ENCODE measurements at regions not wholly inside any gene's neighbourhood (a gene's known extent, or its start where the extent isn't known, plus 50 kb on each side); places are given as distances from the start of the nearest gene placed in this dataset.

- ATAC-seq, result no peak
- peaks cover 0 to 8% (median 0%) of the 10 kb centered on the region in 4 donors for H3K4me1 Mint-ChIP-seq
- POLR2A ChIA-PET, result no interaction called here
- no peaks in the 10 kb centered on the region for H3K36me3 Mint-ChIP-seq
- H3K27me3 Mint-ChIP-seq, result peaks cover 5 to 25% (median 12%) of the 10 kb centered on the region in 5 donors
- DNase-seq, result no peak
- no peak overlapping the region for H3K27ac Mint-ChIP-seq
- no peak overlapping the region for H3K4me3 Mint-ChIP-seq
- no peaks in the 10 kb centered on the region for H3K9me3 Mint-ChIP-seq
These were observed 282.5 kb downstream of the ZSWIM6 start for GRCh38 chr5:61614606-61615005.

GRCh38 chr5:61617039-61617438 is 285.0 kb downstream of the ZSWIM6 start:
- ATAC-seq (no peak), DNase-seq (no peak)
- POLR2A ChIA-PET, result no interaction called here
- Mint-ChIP-seq H3K36me3 (no peaks in the 10 kb centered on the region), H3K27me3 (peaks cover 3 to 23% (median 13%) of the 10 kb centered on the region in 5 donors), H3K4me1 (peaks cover 0 to 13% (median 0%) of the 10 kb centered on the region in 4 donors), H3K27ac (no peak overlapping the region), H3K9me3 (no peaks in the 10 kb centered on the region), H3K4me3 (no peak overlapping the region)

GRCh38 chr5:61617995-61618525 is 286.0 kb downstream of the ZSWIM6 start:
- no peak overlapping the region for H3K27ac Mint-ChIP-seq
- H3K27me3 Mint-ChIP-seq, result peaks cover 6 to 29% (median 10%) of the 10 kb centered on the region in 5 donors
- ATAC-seq, result no peak

GRCh38 chr5:61618577-61618976 is 286.5 kb downstream of the ZSWIM6 start:
- DNase-seq (no peak), ATAC-seq (no peak)
- H3K4me1 Mint-ChIP-seq, result peaks cover 0 to 13% (median 0%) of the 10 kb centered on the region in 4 donors
- H3K36me3 Mint-ChIP-seq, result no peaks in the 10 kb centered on the region
- no peaks in the 10 kb centered on the region for H3K9me3 Mint-ChIP-seq
- POLR2A ChIA-PET, result no interaction called here
- H3K27me3 Mint-ChIP-seq, result peaks cover 7 to 24% (median 10%) of the 10 kb centered on the region in 5 donors
- no peak overlapping the region for H3K4me3 Mint-ChIP-seq
- H3K27ac Mint-ChIP-seq, result no peak overlapping the region

More at GRCh38 chr5:61617995-61618525, 286.0 kb downstream of the ZSWIM6 start:
- no peak for DNase-seq
- POLR2A ChIA-PET, result no interaction called here
- Mint-ChIP-seq H3K36me3 (no peaks in the 10 kb centered on the region), H3K9me3 (no peaks in the 10 kb centered on the region), H3K4me3 (no peak overlapping the region), H3K4me1 (peaks cover 0 to 13% (median 0%) of the 10 kb centered on the region in 4 donors)

GRCh38 chr5:61619289-61619688 is 287.2 kb downstream of the ZSWIM6 start:
- no peak overlapping the region for H3K27ac Mint-ChIP-seq
- DNase-seq, result no peak
- H3K36me3 Mint-ChIP-seq, result no peaks in the 10 kb centered on the region
- POLR2A ChIA-PET, result no interaction called here
- no peaks in the 10 kb centered on the region for H3K9me3 Mint-ChIP-seq
- H3K4me1 Mint-ChIP-seq, result peaks cover 0 to 15% (median 0%) of the 10 kb centered on the region in 4 donors
- no peak for ATAC-seq
- peaks cover 6 to 20% (median 11%) of the 10 kb centered on the region in 5 donors for H3K27me3 Mint-ChIP-seq
- no peak overlapping the region for H3K4me3 Mint-ChIP-seq

GRCh38 chr5:61619777-61620518 is 287.9 kb downstream of the ZSWIM6 start:
- Mint-ChIP-seq H3K27me3 (peaks cover 7 to 20% (median 15%) of the 10 kb centered on the region in 5 donors), H3K4me1 (peaks cover 0 to 19% (median 1%) of the 10 kb centered on the region in 4 donors), H3K4me3 (no peak overlapping the region), H3K9me3 (no peaks in the 10 kb centered on the region), H3K36me3 (no peaks in the 10 kb centered on the region), H3K27ac (no peak overlapping the region)
- POLR2A ChIA-PET, result no interaction called here
- ATAC-seq (no peak), DNase-seq (no peak)

- no peaks in the 10 kb centered on the region for H3K9me3 Mint-ChIP-seq
- POLR2A ChIA-PET, result no interaction called here
- ATAC-seq (no peak), DNase-seq (no peak)
- peaks cover 6 to 20% (median 19%) of the 10 kb centered on the region in 5 donors for H3K27me3 Mint-ChIP-seq
- H3K27ac Mint-ChIP-seq, result no peak overlapping the region
- H3K36me3 Mint-ChIP-seq, result no peaks in the 10 kb centered on the region
- H3K4me1 Mint-ChIP-seq, result peaks cover 0 to 25% (median 4%) of the 10 kb centered on the region in 4 donors
- no peak overlapping the region for H3K4me3 Mint-ChIP-seq
These were observed 288.7 kb downstream of the ZSWIM6 start for GRCh38 chr5:61620699-61621182.

GRCh38 chr5:61621202-61621650 is 289.2 kb downstream of the ZSWIM6 start:
- H3K9me3 Mint-ChIP-seq, result no peaks in the 10 kb centered on the region
- no peaks in the 10 kb centered on the region for H3K36me3 Mint-ChIP-seq
- DNase-seq (no peak), ATAC-seq (no peak)
- POLR2A ChIA-PET, result no interaction called here
- H3K4me3 Mint-ChIP-seq, result no peak overlapping the region
- no peak overlapping the region for H3K27ac Mint-ChIP-seq
- H3K4me1 Mint-ChIP-seq, result peaks cover 0 to 25% (median 4%) of the 10 kb centered on the region in 4 donors
- peaks cover 6 to 20% (median 19%) of the 10 kb centered on the region in 5 donors for H3K27me3 Mint-ChIP-seq

GRCh38 chr5:61622156-61622555 is 290.1 kb downstream of the ZSWIM6 start:
- Mint-ChIP-seq H3K27me3 (peaks cover 12 to 23% (median 19%) of the 10 kb centered on the region in 5 donors), H3K27ac (no peak overlapping the region), H3K4me3 (no peak overlapping the region), H3K36me3 (no peaks in the 10 kb centered on the region), H3K9me3 (no peaks in the 10 kb centered on the region), H3K4me1 (peaks cover 2 to 32% (median 7%) of the 10 kb centered on the region in 4 donors)
- no peak for DNase-seq
- ATAC-seq, result no peak
- POLR2A ChIA-PET, result no interaction called here

GRCh38 chr5:61623401-61624069 is 291.5 kb downstream of the ZSWIM6 start:
- Mint-ChIP-seq H3K9me3 (no peaks in the 10 kb centered on the region), H3K4me1 (peaks cover 2 to 39% (median 9%) of the 10 kb centered on the region in 4 donors), H3K27ac (no peak overlapping the region), H3K27me3 (peaks cover 12 to 33% (median 13%) of the 10 kb centered on the region in 5 donors), H3K4me3 (no peak overlapping the region), H3K36me3 (no peaks in the 10 kb centered on the region)
- ATAC-seq (no peak), DNase-seq (no peak)
- POLR2A ChIA-PET, result no interaction called here

- DNase-seq (no peak), ATAC-seq (no peak)
- Mint-ChIP-seq H3K27me3 (peaks cover 10 to 38% (median 13%) of the 10 kb centered on the region in 5 donors), H3K36me3 (no peaks in the 10 kb centered on the region), H3K4me3 (peak overlapping the region; percentile 53 to 83 (median 63)), H3K27ac (peak overlapping the region in 1 of 10 donors; percentile 57), H3K9me3 (peaks cover 0 to 5% (median 0%) of the 10 kb centered on the region in 9 donors), H3K4me1 (peaks cover 2 to 31% (median 9%) of the 10 kb centered on the region in 4 donors)
- POLR2A ChIA-PET, result no interaction called here
These were observed 292.6 kb downstream of the ZSWIM6 start for GRCh38 chr5:61624553-61625136.

- DNase-seq, result no peak
- Mint-ChIP-seq H3K36me3 (no peaks in the 10 kb centered on the region), H3K9me3 (peaks cover 0 to 5% (median 0%) of the 10 kb centered on the region in 9 donors), H3K27ac (peak overlapping the region in 1 of 10 donors; percentile 57), H3K4me3 (peak overlapping the region; percentile 53 to 83 (median 63)), H3K4me1 (peaks cover 2 to 28% (median 9%) of the 10 kb centered on the region in 4 donors), H3K27me3 (peaks cover 11 to 38% (median 13%) of the 10 kb centered on the region in 5 donors)
- ATAC-seq, result no peak
- POLR2A ChIA-PET, result no interaction called here
These were observed 293.1 kb downstream of the ZSWIM6 start for GRCh38 chr5:61625137-61625561.

All from naive thymus-derived CD8-positive, alpha-beta T cell (primary cell).